Central memory CD4-positive, alpha-beta T cell (primary cell): ENCODE measurements at regions not wholly inside any gene's neighbourhood (a gene's known extent, or its start where the extent isn't known, plus 50 kb on each side); places are given as distances from the start of the nearest gene placed in this dataset.
"Not testable (repeated sequence)": the region's sequence is repeated elsewhere in the genome, so short reads cannot be mapped to it uniquely, and the experiment has no call there.

Experiments
- DNase-seq: peaks from one replicate; pipeline ENCODE4 v3.0.0; 2022

- DNase-seq: no peak
These were observed 207.0 kb upstream of the ATP10A start for GRCh38 chr15:26070095-26070532.

GRCh38 chr15:26069231-26069641, 206.1 kb upstream of the ATP10A start:
- no peak for DNase-seq

GRCh38 chr15:26066896-26067295, 203.8 kb upstream of the ATP10A start:
- no peak for DNase-seq

- DNase-seq: no peak
These were observed 202.6 kb upstream of the ATP10A start for GRCh38 chr15:26065723-26066122.

- no peak for DNase-seq
These were observed 198.1 kb upstream of the ATP10A start for GRCh38 chr15:26061248-26061647.

DNA sequence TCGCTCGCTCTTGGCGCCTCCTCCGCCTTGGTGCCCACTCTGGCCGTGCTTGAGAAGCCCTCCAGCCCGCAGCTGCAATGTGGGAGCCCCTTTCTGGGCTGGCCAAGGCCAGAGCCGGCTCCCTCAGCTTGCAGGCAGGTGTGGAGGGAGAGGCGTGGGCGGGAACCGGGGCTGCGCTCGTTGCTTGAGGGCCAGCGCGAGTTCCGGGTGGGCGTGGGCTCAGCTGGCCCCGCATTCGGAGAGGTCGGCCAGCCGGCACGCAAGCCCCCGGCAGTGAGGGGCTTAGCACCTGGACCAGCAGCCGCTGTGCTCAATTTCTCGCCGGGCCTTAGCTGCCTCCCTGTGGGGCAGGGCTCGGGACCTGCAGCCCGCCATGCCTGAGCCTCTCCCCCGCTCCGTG, 193.6 kb upstream of the ATP10A start:
- not testable (repeated sequence) for DNase-seq

- DNase-seq: no peak
These were observed 188.9 kb upstream of the ATP10A start for GRCh38 chr15:26051761-26052675.

GRCh38 chr15:26050984-26051383, 187.9 kb upstream of the ATP10A start:
- DNase-seq: no peak

- DNase-seq: no peak
These were observed 187.0 kb upstream of the ATP10A start for GRCh38 chr15:26049900-26050657.

GRCh38 chr15:26048669-26049068, 185.5 kb upstream of the ATP10A start:
- DNase-seq: no peak

DNA sequence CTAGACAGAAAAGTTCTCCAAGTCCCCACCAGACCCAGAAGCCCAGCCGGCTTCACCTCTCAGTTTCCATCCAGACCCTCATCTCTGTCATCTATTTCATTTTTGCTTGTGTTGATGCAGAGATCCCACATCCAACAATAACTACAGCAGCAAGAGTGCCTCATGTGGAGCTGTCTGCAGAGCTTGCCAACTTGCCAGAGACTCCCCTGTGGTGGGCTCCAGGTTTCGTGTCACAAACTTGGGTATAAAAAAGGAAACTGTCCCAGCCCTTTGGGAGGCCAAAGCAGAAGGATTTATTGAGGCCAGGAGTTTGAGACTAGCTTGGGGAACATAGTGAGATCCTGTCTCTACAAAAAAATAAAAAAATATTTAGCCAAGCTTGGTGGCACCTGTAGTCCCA, 182.4 kb upstream of the ATP10A start:
- DNase-seq: no peak

GRCh38 chr15:26043018-26043417, 179.9 kb upstream of the ATP10A start:
- no peak for DNase-seq

GRCh38 chr15:26038693-26039092, 175.6 kb upstream of the ATP10A start:
- DNase-seq: no peak

GRCh38 chr15:26037369-26037768, 174.2 kb upstream of the ATP10A start:
- DNase-seq: no peak

- no peak for DNase-seq
These were observed 170.4 kb upstream of the ATP10A start for GRCh38 chr15:26033493-26033892.

DNA sequence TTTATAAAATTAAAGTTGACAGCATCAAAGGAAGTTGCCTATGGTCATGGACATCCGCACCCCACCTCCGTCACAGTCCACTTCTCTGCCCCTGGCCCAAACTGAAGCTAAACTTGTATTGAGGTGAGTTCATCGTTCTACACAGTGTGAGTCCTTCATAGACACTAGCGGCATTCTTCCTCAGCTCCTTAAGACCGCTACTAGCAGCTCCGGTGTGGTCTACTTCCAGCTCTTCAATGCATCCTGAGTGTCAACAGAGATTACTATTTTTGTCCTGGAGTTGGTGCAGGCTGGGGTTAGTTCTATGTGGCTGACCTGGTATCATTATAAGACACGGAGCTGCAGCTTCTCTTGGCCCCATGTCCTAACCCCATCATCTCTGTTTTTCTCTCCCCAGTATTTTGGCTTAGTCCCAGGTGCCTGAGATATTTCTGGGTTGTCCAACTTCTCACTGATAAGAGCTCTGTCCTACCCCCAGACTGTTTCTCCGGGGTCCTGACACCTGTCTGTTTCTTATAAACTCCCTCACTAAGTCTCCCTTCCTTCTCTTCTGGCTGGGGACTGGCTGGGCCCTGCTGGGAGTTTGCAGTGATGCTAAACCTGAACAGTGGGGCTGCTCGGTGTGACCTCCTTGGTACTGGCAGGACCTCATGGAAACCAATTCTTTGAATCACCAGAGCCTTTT, 169.2 kb upstream of the ATP10A start:
- no peak for DNase-seq

DNA sequence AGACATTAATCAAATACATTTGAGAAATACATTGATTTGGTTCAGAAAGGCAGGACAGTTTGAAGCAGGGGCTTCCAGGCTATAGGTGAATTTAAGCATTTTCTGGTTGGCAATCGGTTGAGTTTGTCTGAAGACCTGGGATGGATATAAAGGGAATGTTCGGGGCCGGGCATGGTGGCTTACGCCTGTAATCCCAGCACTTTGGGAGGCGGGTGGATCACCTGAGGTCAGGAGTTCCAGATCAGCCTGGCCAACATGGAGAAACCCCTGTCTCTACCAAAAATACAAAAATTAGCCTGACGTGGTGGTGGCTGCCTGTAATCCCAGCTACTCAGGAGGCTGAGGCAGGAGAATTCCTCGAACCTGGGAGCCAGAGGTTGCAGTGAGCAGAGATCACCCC, 166.5 kb upstream of the ATP10A start:
- not testable (repeated sequence) for DNase-seq

GRCh38 chr15:26029146-26029545, 166.0 kb upstream of the ATP10A start:
- no peak for DNase-seq

DNA sequence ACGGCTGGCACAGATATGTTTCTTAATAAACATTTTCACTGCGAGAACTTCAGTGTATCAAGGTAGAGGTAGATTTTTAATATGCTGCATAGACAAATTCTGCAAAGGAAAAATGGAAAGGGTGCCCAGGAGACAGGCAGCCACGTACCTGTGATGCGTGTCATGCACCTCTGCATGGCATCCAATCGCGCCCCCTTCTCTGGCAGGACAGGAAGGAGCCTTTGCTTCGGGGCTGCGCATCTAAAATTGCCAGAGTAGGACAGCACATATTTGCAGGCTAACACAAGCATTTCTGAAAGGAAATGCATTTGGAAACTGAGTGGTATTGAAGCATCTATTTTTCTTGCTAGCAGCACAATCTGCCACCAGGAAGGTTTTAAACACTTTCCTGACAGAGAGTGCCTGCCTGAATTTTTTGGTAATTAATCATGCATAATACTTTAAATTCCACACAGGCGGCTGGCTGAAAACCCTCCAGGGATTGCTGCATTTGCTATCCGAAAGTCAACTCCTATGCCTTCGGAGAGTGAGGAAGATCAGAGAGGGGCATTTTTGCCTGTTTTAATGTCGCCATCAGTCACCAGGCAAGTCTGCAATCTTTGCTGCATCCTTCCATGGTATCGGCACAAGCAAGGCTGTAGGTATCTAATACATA, 165.1 kb upstream of the ATP10A start:
- DNase-seq: no peak

DNA sequence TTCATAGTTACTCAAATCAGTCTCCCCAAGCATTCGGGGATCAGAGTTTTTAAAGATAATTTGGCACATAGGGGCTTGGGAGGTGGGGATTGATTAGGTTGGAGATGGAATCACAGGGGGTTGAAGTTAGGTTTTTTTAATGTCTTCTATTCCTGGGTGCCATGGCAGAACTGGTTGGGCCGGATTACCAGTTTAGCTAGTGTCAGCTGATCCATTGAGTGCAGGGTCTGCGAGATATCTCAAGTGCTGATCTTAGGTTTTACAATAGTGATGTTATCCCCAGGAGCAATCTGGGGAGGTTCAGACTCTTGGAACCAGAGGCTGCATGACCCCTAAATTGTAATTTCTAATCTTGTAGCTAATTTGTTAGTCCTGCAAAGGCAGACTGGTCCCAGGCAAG, 163.5 kb upstream of the ATP10A start:
- not testable (repeated sequence) for DNase-seq

DNA sequence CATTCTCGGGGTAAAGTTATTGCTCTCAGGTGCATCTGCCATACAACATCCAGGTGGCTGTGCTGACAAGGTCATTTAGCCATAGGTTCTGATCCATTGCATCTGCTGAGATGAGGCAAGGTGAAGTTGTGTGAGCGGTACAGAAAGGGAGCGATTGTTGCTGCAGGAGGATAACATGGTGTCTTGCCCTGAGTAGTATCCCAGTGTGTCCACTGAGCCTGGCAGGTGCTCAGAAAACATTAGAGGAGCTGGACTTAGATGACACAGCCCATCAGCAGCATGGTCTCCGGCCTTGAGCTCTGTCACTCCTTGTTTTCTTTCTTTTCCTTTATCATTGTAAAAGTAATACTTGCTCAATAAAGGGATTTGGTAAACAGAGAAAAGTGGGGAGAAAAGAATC, 161.1 kb upstream of the ATP10A start:
- no peak for DNase-seq

- no peak for DNase-seq
These were observed 160.6 kb upstream of the ATP10A start for GRCh38 chr15:26023691-26024090.

- no peak for DNase-seq
These were observed 160.1 kb upstream of the ATP10A start for GRCh38 chr15:26023231-26023630.
